ENCODE measurements at regions not wholly inside any gene's neighbourhood (a gene's known extent, or its start where the extent isn't known, plus 50 kb on each side); places are given as distances from the start of the nearest gene placed in this dataset.
A peak's percentile ranks its signal among the peaks of the same experiment; 100 is the strongest.
"Not testable (repeated sequence)": the region's sequence is repeated elsewhere in the genome, so short reads cannot be mapped to it uniquely, and the experiment has no call there.

DNA sequence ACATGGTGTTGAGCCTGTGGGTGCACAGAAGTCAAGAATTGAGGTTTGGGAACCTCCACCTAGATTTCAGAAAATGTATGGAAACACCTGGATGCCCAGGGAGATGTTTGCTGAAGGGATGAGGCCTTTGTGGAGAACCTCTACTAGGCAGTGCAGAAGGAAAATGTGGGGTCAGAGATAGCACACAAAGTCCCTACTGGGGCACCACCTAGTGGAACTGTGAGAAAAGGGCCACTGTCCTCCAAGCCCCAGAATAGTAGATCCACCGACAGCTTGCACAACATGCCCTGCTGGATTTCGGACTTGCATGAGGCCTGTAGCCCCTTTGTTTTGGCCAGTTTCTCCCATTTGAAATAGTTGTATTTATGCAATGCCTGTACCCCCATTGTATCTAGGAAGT, 2027.3 kb downstream of the PCDH9 start:
- TF ChIP-seq EP300 (IDR thresholded peaks at IDR 0.05; ENCODE audit: borderline replicate concordance); CEBPB (IDR thresholded peaks at IDR 0.05); EGR1 (IDR thresholded peaks at IDR 0.05); TEAD4 (IDR thresholded peaks at IDR 0.05); TAF1 (IDR thresholded peaks at IDR 0.05; ENCODE audit: low read depth); FOXM1 (IDR thresholded peaks at IDR 0.05; ENCODE audit: borderline replicate concordance, low read depth); USF1 (IDR thresholded peaks at IDR 0.05): not testable (repeated sequence)
- TF ChIP-seq RAD21 (IDR thresholded peaks at IDR 0.05; ENCODE audit: low read depth) = peak; percentile 43
- TF ChIP-seq, protein P1, sequence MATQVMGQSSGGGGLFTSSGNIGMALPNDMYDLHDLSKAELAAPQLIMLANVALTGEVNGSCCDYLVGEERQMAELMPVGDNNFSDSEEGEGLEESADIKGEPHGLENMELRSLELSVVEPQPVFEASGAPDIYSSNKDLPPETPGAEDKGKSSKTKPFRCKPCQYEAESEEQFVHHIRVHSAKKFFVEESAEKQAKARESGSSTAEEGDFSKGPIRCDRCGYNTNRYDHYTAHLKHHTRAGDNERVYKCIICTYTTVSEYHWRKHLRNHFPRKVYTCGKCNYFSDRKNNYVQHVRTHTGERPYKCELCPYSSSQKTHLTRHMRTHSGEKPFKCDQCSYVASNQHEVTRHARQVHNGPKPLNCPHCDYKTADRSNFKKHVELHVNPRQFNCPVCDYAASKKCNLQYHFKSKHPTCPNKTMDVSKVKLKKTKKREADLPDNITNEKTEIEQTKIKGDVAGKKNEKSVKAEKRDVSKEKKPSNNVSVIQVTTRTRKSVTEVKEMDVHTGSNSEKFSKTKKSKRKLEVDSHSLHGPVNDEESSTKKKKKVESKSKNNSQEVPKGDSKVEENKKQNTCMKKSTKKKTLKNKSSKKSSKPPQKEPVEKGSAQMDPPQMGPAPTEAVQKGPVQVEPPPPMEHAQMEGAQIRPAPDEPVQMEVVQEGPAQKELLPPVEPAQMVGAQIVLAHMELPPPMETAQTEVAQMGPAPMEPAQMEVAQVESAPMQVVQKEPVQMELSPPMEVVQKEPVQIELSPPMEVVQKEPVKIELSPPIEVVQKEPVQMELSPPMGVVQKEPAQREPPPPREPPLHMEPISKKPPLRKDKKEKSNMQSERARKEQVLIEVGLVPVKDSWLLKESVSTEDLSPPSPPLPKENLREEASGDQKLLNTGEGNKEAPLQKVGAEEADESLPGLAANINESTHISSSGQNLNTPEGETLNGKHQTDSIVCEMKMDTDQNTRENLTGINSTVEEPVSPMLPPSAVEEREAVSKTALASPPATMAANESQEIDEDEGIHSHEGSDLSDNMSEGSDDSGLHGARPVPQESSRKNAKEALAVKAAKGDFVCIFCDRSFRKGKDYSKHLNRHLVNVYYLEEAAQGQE (IDR thresholded peaks at IDR 0.05; ENCODE audit: low read depth) = not testable (repeated sequence)
